H1 (cell line): ENCODE measurements at regions not wholly inside any gene's neighbourhood (a gene's known extent, or its start where the extent isn't known, plus 50 kb on each side); places are given as distances from the start of the nearest gene placed in this dataset.

Experiments
- BACH1 ChIP-seq: IDR thresholded peaks from 2 replicates; pipeline ENCODE4 v1.6.1; 2012; ENCODE audit warnings: low read length, improper control_type of control experiment
- SRF ChIP-seq: IDR thresholded peaks from 2 replicates; pipeline ENCODE4 v1.6.1; 2011; ENCODE audit warnings: mild to moderate bottlenecking, low read depth, low read length, moderate library complexity
- TF ChIP-seq, protein P1 (sequence below): IDR thresholded peaks from 2 replicates; pipeline ENCODE4 v1.6.1; 2012; ENCODE audit warnings: low read length, inconsistent platforms

DNA sequence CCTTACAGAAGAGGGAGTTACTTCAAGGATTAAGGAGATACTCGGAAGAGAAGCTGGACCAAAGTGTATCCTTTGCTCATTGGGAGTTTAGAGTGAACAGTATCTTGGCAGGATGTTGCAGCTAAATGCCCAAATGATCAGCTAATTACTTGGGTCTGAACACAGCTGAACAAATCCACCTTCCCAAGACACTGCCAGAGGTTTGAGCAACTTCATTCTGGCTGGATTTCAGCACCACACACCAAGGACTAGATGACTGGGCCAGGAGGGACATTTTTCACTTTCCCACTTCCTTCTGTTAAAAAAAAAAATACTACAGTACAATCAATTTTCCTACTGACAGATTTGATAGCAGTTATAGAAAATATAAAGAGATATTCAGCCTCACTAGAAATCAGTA lies 324.6 kb downstream of the MID1IP1 start (continued):
- TF ChIP-seq, protein P1, sequence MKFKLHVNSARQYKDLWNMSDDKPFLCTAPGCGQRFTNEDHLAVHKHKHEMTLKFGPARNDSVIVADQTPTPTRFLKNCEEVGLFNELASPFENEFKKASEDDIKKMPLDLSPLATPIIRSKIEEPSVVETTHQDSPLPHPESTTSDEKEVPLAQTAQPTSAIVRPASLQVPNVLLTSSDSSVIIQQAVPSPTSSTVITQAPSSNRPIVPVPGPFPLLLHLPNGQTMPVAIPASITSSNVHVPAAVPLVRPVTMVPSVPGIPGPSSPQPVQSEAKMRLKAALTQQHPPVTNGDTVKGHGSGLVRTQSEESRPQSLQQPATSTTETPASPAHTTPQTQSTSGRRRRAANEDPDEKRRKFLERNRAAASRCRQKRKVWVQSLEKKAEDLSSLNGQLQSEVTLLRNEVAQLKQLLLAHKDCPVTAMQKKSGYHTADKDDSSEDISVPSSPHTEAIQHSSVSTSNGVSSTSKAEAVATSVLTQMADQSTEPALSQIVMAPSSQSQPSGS = no peak
- TF ChIP-seq BACH1 = no peak
- no peak for TF ChIP-seq SRF
